Erythroblast (primary cell): ENCODE measurements at regions not wholly inside any gene's neighbourhood (a gene's known extent, or its start where the extent isn't known, plus 50 kb on each side); places are given as distances from the start of the nearest gene placed in this dataset.
"Not testable (repeated sequence)": the region's sequence is repeated elsewhere in the genome, so short reads cannot be mapped to it uniquely, and the experiment has no call there.

ENCODE experiments used
- DNase-seq, 2 experiments: peaks; one replicate each; lab custom pipeline; 2025; lab: John Stamatoyannopoulos, UW
- GATA1 ChIP-seq: IDR thresholded peaks from 2 replicates; pipeline ENCODE4 v1.6.1; 2011; ENCODE audit warnings: low read depth, mild to moderate bottlenecking, control low read depth, low read length, moderate library complexity
- POLR2A ChIP-seq: IDR thresholded peaks from 2 replicates; pipeline ENCODE4 v1.6.1; 2011; ENCODE audit warnings: mild to moderate bottlenecking, low read length

DNA sequence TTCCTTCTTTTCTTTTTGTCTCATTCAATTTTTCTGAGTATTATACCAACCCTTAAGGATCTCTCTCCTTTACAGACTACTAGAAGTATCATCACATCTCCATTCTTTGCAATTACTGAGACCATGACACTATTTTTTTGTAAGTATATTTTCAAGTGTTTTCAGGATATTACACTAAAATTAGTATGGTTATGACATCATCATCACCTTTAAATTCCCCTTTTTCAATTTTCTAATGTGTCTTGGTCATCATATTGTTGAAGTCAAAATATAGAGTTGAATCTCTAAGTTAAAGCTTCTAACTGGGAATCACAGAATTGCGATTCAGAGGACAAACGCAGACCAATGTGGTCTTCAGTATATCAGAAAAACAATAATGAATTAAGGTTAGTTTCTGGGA, 1475.1 kb downstream of the OTOL1 start:
- TF ChIP-seq POLR2A = no peak
- no peak for TF ChIP-seq GATA1
- no peak for DNase-seq

DNA sequence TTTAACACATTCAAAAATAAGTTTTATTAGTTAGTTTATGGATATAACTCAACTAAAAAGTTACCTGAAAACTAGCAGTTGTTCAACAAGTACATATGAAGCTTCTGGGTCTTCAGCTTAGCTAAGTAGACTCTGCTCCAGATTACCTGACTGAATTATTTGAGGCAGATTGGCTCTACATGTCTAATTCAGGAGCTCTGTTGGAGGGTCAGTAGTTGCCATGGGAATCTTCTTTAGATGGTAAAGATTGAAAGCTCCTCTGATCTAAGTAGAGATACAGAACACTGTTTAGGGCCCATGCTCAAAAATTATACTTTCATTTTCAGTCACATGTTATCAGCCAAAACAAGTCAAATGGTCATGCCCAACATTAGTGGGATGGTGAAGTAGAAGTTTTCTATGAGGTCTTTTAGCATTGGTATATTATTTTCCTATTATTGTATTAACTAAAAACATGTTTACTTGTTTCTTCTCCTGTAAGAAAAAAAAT, 1476.9 kb downstream of the OTOL1 start:
- no peak for TF ChIP-seq GATA1
- TF ChIP-seq POLR2A = no peak
- no peak for DNase-seq

DNA sequence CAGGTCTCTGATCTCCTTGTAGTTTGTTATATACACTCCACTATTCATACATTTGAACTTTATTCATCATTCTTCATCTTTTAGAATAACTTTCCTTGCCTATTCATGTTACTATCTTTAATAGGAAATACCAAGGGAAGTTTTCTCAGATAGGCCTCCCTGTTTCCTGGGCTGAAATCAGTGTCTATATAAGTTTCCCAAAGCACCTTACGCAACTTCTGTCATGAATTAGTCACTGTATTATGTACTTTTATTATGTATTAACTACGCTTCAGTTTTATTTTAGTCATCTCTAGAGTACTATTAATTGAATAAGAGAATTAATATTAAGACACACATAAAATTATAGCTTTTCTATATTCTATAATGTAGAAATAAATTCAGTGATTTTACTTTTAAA, 1481.5 kb downstream of the OTOL1 start:
- TF ChIP-seq POLR2A (no peak), GATA1 (no peak)
- no peak for DNase-seq

DNA sequence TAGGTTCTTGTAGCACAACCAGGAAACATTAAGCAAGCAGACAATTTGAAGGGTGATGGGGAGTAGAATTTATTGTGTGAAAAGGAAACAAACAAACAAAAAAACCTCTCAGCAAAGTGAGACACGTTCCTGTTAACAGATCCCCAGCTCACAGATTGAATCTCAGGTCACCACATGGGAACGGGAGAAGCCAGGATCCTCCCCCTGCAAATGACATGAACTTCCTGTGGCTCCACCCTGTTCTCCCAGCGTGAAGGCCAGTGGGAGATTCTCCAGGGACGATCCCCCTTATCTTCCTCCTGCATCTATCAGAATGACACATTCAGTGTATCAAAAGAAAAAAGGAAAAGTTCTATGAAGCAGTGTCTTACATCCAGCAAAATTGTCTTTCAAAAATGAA, 1488.1 kb downstream of the OTOL1 start:
- TF ChIP-seq POLR2A (no peak), GATA1 (no peak)
- no peak for DNase-seq

DNA sequence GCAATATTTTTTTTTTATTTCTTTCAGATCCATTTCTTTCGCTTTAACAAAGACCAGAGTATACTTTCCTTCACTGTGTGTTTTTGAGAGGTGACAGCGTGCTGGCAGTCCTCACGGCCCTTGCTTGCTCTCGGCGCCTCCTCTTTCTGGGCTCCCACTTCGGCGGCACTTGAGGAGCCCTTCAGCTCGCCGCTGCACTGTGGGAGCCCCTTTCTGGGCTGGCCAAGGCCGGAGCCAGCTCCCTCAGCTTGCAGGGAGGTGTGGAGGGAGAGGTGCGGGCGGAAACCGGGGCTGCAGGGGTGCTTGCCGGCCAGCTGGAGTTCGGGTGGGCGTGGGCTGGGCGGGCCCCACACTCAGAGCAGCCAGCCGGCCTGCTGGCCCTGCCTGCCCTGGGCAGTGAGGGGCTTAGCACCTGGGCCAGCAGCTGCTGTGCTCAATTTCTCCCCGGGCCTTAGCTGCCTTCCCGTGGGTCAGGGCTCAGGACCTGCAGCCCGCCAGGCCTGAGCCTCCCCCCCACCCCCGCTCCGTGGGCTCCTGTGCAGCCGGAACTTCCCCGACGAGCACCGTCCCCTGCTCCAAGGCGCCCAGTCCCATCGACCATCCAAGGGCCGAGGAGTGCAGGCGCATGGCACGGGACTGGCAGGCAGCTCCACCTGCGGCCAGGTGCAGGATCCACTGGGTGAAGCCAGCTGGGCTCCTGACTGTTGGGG, 1490.6 kb downstream of the OTOL1 start:
- not testable (repeated sequence) for DNase-seq

GRCh38 chr3:162992741-162993140, 1496.1 kb downstream of the OTOL1 start:
- TF ChIP-seq GATA1 = no peak
- no peak for TF ChIP-seq POLR2A

DNA sequence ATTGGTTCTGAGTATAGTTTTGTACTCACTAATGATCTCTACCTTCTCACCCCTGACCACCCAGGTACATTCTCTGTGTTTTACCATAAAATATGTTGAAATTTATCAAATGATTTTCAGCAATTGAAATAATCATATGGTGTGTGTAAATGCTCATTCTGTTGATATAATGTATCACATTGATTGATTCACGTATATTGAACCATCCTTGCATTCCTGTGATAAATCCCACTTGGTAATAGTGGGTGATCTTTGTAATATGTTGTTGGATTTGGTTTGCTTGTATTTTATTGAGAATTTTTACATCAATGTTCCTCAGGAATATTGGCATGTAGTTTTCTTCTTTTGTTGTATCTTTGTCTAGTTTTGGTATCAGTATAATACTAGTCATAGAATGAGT, 1497.6 kb downstream of the OTOL1 start:
- no peak for DNase-seq
- TF ChIP-seq POLR2A (no peak), GATA1 (no peak)

More at GRCh38 chr3:162992741-162993140, 1496.1 kb downstream of the OTOL1 start:
- no peak for DNase-seq

GRCh38 chr3:162996368-162996767, 1499.8 kb downstream of the OTOL1 start:
- no peak for DNase-seq
- TF ChIP-seq POLR2A (no peak), GATA1 (no peak)

DNA sequence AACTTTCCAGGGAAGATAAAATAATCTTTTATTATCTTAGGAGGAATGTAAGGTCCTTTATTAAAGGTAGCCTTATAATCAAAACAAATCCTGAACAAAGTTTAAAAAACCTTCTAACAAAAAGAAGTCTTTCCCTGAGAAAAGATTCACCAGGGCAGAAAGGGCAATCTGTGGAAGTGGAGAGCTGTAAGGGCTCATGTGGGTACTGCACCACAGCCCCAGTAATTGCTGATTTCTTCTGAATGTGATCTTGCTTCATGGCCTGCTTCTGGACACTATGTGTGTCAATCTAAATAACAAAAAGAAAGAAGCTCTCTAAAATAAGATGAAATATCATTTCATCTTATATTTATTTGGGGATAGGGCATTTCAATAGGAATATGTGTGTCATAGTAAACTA, 1501.6 kb downstream of the OTOL1 start:
- TF ChIP-seq POLR2A (no peak), GATA1 (no peak)

GRCh38 chr3:163011596-163011995, 1515.0 kb downstream of the OTOL1 start:
- TF ChIP-seq POLR2A (no peak), GATA1 (no peak)
- no peak for DNase-seq

More for the DNA sequence above, 1501.6 kb downstream of the OTOL1 start:
- DNase-seq = no peak

GRCh38 chr3:163016251-163016650, 1519.6 kb downstream of the OTOL1 start:
- TF ChIP-seq GATA1 = no peak
- TF ChIP-seq POLR2A = no peak
- DNase-seq = no peak

DNA sequence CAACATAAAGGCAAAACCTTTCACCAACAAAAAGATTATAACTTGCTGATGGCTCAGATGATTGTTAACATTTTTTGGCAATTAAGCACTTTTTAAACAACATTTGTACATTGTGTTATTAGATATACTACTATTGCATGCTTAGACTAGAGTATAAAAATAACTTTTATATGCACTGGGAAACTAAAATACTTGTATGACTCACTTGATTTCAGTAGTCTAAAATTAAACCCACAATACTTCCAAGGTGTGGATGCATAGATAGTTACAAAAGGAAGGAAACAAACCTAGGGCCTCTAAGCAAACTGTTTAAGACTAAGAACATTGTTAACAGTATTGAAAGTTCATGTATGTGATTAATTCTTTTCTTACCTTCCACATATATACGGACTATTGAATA, 1521.5 kb downstream of the OTOL1 start:
- TF ChIP-seq GATA1 (no peak), POLR2A (no peak)
- no peak for DNase-seq

- DNase-seq = no peak
- no peak for TF ChIP-seq GATA1
- TF ChIP-seq POLR2A = no peak
Measured at GRCh38 chr3:163018664-163019063, 1522.1 kb downstream of the OTOL1 start.

DNA sequence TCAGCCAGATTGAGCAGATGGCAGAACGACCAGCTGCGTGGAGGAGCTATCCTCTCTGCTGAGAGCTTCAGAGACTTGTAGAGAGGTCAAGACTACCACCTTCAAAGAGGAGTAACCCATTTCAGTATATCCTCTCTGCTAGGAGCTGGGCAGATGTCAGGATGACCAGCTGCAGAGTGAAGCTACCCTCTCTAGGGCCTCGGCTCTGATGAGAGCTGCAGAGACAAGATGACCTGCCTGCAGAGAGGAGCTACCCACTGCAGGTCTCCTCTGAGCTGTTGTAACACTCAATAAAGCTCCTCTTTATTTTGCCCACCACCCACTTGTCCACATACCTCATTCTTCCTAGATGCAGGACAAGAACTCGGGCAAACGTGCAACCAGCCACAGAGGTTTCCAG, 1522.7 kb downstream of the OTOL1 start:
- DNase-seq = no peak
- TF ChIP-seq POLR2A (no peak), GATA1 (no peak)

GRCh38 chr3:163033652-163034051, 1537.0 kb downstream of the OTOL1 start:
- TF ChIP-seq POLR2A (no peak), GATA1 (no peak)
- no peak for DNase-seq
